PC-3 (cell line): ENCODE measurements at regions not wholly inside any gene's neighbourhood (a gene's known extent, or its start where the extent isn't known, plus 50 kb on each side); places are given as distances from the start of the nearest gene placed in this dataset.

Experiments
- CTCF ChIP-seq: fragments of 300-600 bp; sonication (generic); conservative IDR thresholded peaks from 2 replicates; pipeline ENCODE4 v1.5.1; 2017; ENCODE audit warnings: antibody characterized with exemption, low read depth, mild to moderate bottlenecking, low read length
- EZH2 ChIP-seq: fragments of 300-600 bp; sonication (generic); IDR thresholded peaks from one replicate; pipeline ENCODE4 v1.6.1; 2017; ENCODE audit warnings: antibody characterized with exemption, mild to moderate bottlenecking, low read length; ENCODE audit not compliant: unreplicated experiment

GRCh38 chr7:35998481-35998880 lies 154.6 kb upstream of the EEPD1 start:
- no peak for TF ChIP-seq CTCF
- TF ChIP-seq EZH2, result no peak
